ENCODE measurements at regions not wholly inside any gene's neighbourhood (a gene's known extent, or its start where the extent isn't known, plus 50 kb on each side); places are given as distances from the start of the nearest gene placed in this dataset.

GRCh38 chr9:126166291-126166690 is 160.3 kb upstream of the MVB12B start:
- TF ChIP-seq POLR2AphosphoS5 (IDR thresholded peaks at IDR 0.05), result no peak
- no peak for TF ChIP-seq CTCF (IDR thresholded peaks at IDR 0.05)
- TF ChIP-seq POLR2A (IDR thresholded peaks at IDR 0.05), result no peak
